K562 (cell line): ENCODE measurements at regions not wholly inside any gene's neighbourhood (a gene's known extent, or its start where the extent isn't known, plus 50 kb on each side); places are given as distances from the start of the nearest gene placed in this dataset.

ENCODE experiments used
- ATAC-seq: fragments of 200-7000 bp; cut with Tn5 transposase; 3 replicates; pipeline ENCODE4 v1.9.1; 2020; ENCODE audit warnings: moderate library complexity
- BruUV-seq: library from RNA; stranded (reverse); fragments of 400-500 nt; replicated peaks from 2 replicates; lab custom pipeline; 2021; lab: Mats Ljungman, UMichigan
- CTCF ChIA-PET: fragments of 300-600 bp; formaldehyde crosslinking; extraction: SDS; loops from one replicate; lab custom pipeline; 2021; ENCODE audit warnings: low intra/inter-chr PET ratio; lab: Yijun Ruan, JAX
- POLR2A ChIA-PET: fragments of 300-600, 350-650 bp; sonication (Branson Sonifier 250); formaldehyde crosslinking; extraction: SDS; loops from one replicate; lab custom pipeline; 2021; ENCODE audit warnings: antibody characterized with exemption, inconsistent platforms; lab: Yijun Ruan, JAX
- DNase-seq, 4 experiments: peaks; one replicate each; pipeline versions ENCODE4 v3.0.0 to v3.0.0-alpha.2; 2011 to 2018; ENCODE audit warnings: low spot score in 3 of 4, mixed read lengths in 3 of 4; ENCODE audit errors: extremely low read depth in 1 of 4
- FAIRE-seq: peaks from 2 replicates; lab custom pipeline; 2011; peaks lifted over from hg19 to GRCh38; lab: Jason Lieb, UNC
- H2AFZ ChIP-seq: 2 replicates; pipeline ENCODE4 v1.6.0; 2011; ENCODE audit warnings: low read depth, low read length, control low read depth, inconsistent platforms
- H3K27ac ChIP-seq: fragments of 200-600 bp; 3 replicates; pipeline ENCODE4 v1.8.0; 2011; ENCODE audit warnings: low read depth, mild to moderate bottlenecking, control low read depth, inconsistent platforms, low read length, moderate library complexity, mixed read lengths; ENCODE audit errors: extremely low read depth
- H3K27me3 ChIP-seq, 2 experiments: fragments of 300-600 bp in 1 of 2; 2 replicates in 1 of 2; 3 replicates in 1 of 2; pipeline versions ENCODE4 v1.6.0 to v1.8.0; 2011; ENCODE audit warnings: inconsistent platforms in 2 of 2, low read length in 2 of 2, mild to moderate bottlenecking in 1 of 2, mixed read lengths in 1 of 2, moderate library complexity in 1 of 2; ENCODE audit not compliant: control insufficient read depth in 2 of 2, insufficient read depth in 2 of 2
- H3K36me3 ChIP-seq: fragments of 300-600 bp; 3 replicates; pipeline ENCODE4 v1.8.0; 2011; ENCODE audit warnings: mild to moderate bottlenecking, low read length, inconsistent platforms; ENCODE audit not compliant: control insufficient read depth, insufficient read depth
- H3K4me1 ChIP-seq, 2 experiments: fragments of 200-600 bp in 1 of 2; replicated peaks in 1 of 2; 2 replicates in 1 of 2; 3 replicates in 1 of 2; pipeline versions ENCODE4 v1.5.1 to v1.8.0; 2011; ENCODE audit warnings: inconsistent platforms in 2 of 2, low read length in 2 of 2, mild to moderate bottlenecking in 1 of 2, mixed read lengths in 1 of 2, moderate library complexity in 1 of 2; ENCODE audit not compliant: control insufficient read depth in 2 of 2, insufficient read depth in 2 of 2
- H3K4me2 ChIP-seq: 2 replicates; pipeline ENCODE4 v1.6.1; 2011; ENCODE audit warnings: low read length, control low read depth, inconsistent platforms, mixed read lengths; ENCODE audit not compliant: insufficient read depth
- H3K4me3 ChIP-seq: fragments of 200-600 bp; sonication (generic), shearing (Covaris generic); 2 replicates; pipeline ENCODE4 v1.5.1; 2016; ENCODE audit warnings: control low read depth, inconsistent platforms
- H3K79me2 ChIP-seq: fragments of 200-600 bp; 3 replicates; pipeline ENCODE4 v1.8.0; 2011; ENCODE audit warnings: low read length, inconsistent platforms; ENCODE audit not compliant: control insufficient read depth, insufficient read depth
- H3K9ac ChIP-seq, 2 experiments: 2 replicates each; pipeline versions ENCODE4 v1.6.0 to v1.6.1; 2011; ENCODE audit warnings: low read depth in 2 of 2, low read length in 2 of 2, control low read depth in 1 of 2, inconsistent platforms in 1 of 2, mild to moderate bottlenecking in 1 of 2, mixed read lengths in 1 of 2; ENCODE audit not compliant: insufficient read depth in 1 of 2
- H3K9me1 ChIP-seq: one replicate; pipeline ENCODE4 v1.6.0; 2011; ENCODE audit warnings: inconsistent platforms, mild to moderate bottlenecking, low read length, moderate library complexity; ENCODE audit not compliant: control insufficient read depth, insufficient read depth
- H3K9me3 ChIP-seq: replicated peaks from 2 replicates; pipeline ENCODE4 v1.5.1; 2011; ENCODE audit warnings: low read depth, low read length, inconsistent platforms; ENCODE audit not compliant: control insufficient read depth, insufficient read depth
- H4K20me1 ChIP-seq: replicated peaks from 2 replicates; pipeline ENCODE4 v1.6.1; 2011; ENCODE audit warnings: low read length, inconsistent platforms, mixed read lengths; ENCODE audit not compliant: control insufficient read depth, insufficient read depth
- CBFA2T3 ChIP-seq: fragments of 450-650 bp; IDR thresholded peaks from 2 replicates; pipeline ENCODE4 v1.6.1; 2017
- ETV1 ChIP-seq: fragments of 450-650 bp; conservative IDR thresholded peaks from 2 replicates; pipeline ENCODE4 v1.6.1; 2016; ENCODE audit warnings: missing genetic modification characterization, control low read depth, low read depth, missing compliant biosample characterization
- GTF2E2 ChIP-seq: fragments of 200-800 bp; sonication (Bioruptor generic); IDR thresholded peaks from 2 replicates; pipeline ENCODE4 v1.6.1; 2016; ENCODE audit warnings: missing genetic modification characterization, missing compliant biosample characterization
- HNRNPL ChIP-seq: fragments of 200-400 bp; formaldehyde crosslinking; IDR thresholded peaks from 2 replicates; pipeline ENCODE4 v1.6.1; 2017; ENCODE audit warnings: low read depth, mild to moderate bottlenecking, low read length
- ILK ChIP-seq: fragments of 450-650 bp; IDR thresholded peaks from 2 replicates; pipeline ENCODE4 v1.6.1; 2016; ENCODE audit warnings: missing genetic modification characterization, low read depth, mild to moderate bottlenecking, missing compliant biosample characterization, moderate library complexity, borderline replicate concordance
- KLF10 ChIP-seq: fragments of 250-450 bp; sonication (Bioruptor Pico); IDR thresholded peaks from 2 replicates; pipeline ENCODE4 v1.6.1; 2021; ENCODE audit warnings: matching md5 sums
- MAFK ChIP-seq: IDR thresholded peaks from 2 replicates; pipeline ENCODE4 v1.6.1; 2011; ENCODE audit warnings: low read length, improper control_type of control experiment
- OTX1 ChIP-seq: fragments of 450-650 bp; formaldehyde crosslinking; IDR thresholded peaks from 2 replicates; pipeline ENCODE4 v1.4.0; 2022; ENCODE audit warnings: mild to moderate bottlenecking
- PHF8 ChIP-seq: fragments of 200-600 bp; sonication (generic); IDR thresholded peaks from 2 replicates; pipeline ENCODE4 v1.6.1; 2012; ENCODE audit warnings: mixed run types, mild to moderate bottlenecking, inconsistent platforms, low read length, moderate library complexity, borderline replicate concordance
- TAF9B ChIP-seq: fragments of 450-650 bp; IDR thresholded peaks from 2 replicates; pipeline ENCODE4 v1.6.1; 2018; ENCODE audit warnings: mild to moderate bottlenecking; ENCODE audit not compliant: partially characterized antibody
- ZSCAN32 ChIP-seq: fragments of 450-650 bp; formaldehyde crosslinking; IDR thresholded peaks from 2 replicates; pipeline ENCODE4 v1.4.0; 2020; ENCODE audit warnings: mild to moderate bottlenecking, moderate library complexity
- WGBS: fragments of 100-300 bp; shearing (Covaris generic); methylation state at CpG from one replicate; pipeline ENCODE4 v1.1.6; 2016; ENCODE audit warnings: low coverage, mixed read lengths; ENCODE audit not compliant: insufficient coverage; ENCODE audit errors: missing lambda C conversion rate; 5-methylcytosine and 5-hydroxymethylcytosine counted together
- in situ Hi-C: fragments of 300-500 bp; cut with MboI; formaldehyde crosslinking; loops from 4 replicates; pipeline ENCODE4 v1.15.0; 2018; ENCODE audit warnings: inconsistent platforms, mixed read lengths
- intact Hi-C: fragments of 100-400 bp; cut with micrococcal nuclease; formaldehyde crosslinking; loops from 2 replicates; pipeline ENCODE4 v1.14.2; 2022
- TF ChIP-seq, protein P1 (sequence below): fragments of 450-650 bp; IDR thresholded peaks from 2 replicates; pipeline ENCODE4 v1.6.1; 2016
- TF ChIP-seq, protein P2 (sequence below): fragments of 250-450 bp; sonication (Bioruptor Pico); IDR thresholded peaks from 2 replicates; pipeline ENCODE4 v1.4.0; 2020
- TF ChIP-seq, protein P3 (sequence below): fragments of 450-650 bp; IDR thresholded peaks from 2 replicates; pipeline ENCODE4 v1.6.1; 2018; ENCODE audit warnings: mild to moderate bottlenecking, low read depth; ENCODE audit not compliant: partially characterized antibody

DNA sequence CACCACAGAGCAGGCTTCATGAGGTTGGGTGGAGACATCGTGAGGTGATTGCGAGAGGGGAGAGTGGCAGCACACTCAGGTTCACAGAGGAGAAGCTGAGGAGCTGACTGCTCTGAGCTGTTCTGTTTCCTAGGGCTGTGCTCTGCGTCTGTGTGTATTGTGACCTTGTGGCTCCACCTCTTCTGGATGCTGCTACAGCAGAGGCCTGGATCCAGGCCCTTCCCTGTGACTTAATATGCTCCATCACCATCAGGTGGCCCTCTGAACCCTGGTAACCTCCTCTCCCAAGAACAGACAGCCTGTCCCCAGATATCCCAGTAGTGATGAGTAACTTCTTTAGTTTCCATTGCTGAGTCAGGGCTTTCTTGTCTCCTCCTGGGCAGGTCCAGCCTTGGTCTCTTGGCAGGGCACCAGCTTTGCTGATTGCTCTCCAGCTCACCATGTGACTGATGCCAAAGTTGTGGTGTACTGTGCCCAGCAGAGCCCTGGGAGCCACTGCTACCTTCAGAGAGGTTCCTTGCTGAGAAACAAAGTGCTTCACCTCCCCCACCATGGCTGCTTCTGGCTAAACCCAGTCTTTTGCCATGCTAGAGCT lies 212.8 kb upstream of the CHD1 start:
- Histone ChIP-seq H3K4me2 (no peak overlapping the region), H3K9me1 (no peaks in the 10 kb centered on the region), H3K79me2 (no peaks in the 10 kb centered on the region), H3K27ac (no peak overlapping the region), H3K27me3 (no peaks in the 10 kb centered on the region), H3K9ac (no peak overlapping the region), H3K9me3 (no peaks in the 10 kb centered on the region), H4K20me1 (no peaks in the 10 kb centered on the region), H2AFZ (no peak overlapping the region), H3K36me3 (no peaks in the 10 kb centered on the region), H3K4me3 (no peak overlapping the region), H3K4me1 (no peaks in the 10 kb centered on the region)
- 0% methylated on average over 3 of the region's 3 CpGs for WGBS
- FAIRE-seq (no peak), DNase-seq (no peak), ATAC-seq (no peak)
- BruUV-seq: no TSS peak
- intact Hi-C loops: no loop called here
- ChIA-PET POLR2A (no interaction called here), CTCF (no interaction called here)
- in situ Hi-C loops: no loop called here
- TF ChIP-seq OTX1: no peak
- TF ChIP-seq ILK (tag): no peak
- TF ChIP-seq TAF9B: no peak
- no peak for TF ChIP-seq ZSCAN32 (CRISPR knock-in tag)
- no peak for TF ChIP-seq KLF10 (CRISPR knock-in tag)
- TF ChIP-seq PHF8: no peak
- TF ChIP-seq, protein P1, sequence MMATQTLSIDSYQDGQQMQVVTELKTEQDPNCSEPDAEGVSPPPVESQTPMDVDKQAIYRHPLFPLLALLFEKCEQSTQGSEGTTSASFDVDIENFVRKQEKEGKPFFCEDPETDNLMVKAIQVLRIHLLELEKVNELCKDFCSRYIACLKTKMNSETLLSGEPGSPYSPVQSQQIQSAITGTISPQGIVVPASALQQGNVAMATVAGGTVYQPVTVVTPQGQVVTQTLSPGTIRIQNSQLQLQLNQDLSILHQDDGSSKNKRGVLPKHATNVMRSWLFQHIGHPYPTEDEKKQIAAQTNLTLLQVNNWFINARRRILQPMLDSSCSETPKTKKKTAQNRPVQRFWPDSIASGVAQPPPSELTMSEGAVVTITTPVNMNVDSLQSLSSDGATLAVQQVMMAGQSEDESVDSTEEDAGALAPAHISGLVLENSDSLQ: no peak
- TF ChIP-seq, protein P2, sequence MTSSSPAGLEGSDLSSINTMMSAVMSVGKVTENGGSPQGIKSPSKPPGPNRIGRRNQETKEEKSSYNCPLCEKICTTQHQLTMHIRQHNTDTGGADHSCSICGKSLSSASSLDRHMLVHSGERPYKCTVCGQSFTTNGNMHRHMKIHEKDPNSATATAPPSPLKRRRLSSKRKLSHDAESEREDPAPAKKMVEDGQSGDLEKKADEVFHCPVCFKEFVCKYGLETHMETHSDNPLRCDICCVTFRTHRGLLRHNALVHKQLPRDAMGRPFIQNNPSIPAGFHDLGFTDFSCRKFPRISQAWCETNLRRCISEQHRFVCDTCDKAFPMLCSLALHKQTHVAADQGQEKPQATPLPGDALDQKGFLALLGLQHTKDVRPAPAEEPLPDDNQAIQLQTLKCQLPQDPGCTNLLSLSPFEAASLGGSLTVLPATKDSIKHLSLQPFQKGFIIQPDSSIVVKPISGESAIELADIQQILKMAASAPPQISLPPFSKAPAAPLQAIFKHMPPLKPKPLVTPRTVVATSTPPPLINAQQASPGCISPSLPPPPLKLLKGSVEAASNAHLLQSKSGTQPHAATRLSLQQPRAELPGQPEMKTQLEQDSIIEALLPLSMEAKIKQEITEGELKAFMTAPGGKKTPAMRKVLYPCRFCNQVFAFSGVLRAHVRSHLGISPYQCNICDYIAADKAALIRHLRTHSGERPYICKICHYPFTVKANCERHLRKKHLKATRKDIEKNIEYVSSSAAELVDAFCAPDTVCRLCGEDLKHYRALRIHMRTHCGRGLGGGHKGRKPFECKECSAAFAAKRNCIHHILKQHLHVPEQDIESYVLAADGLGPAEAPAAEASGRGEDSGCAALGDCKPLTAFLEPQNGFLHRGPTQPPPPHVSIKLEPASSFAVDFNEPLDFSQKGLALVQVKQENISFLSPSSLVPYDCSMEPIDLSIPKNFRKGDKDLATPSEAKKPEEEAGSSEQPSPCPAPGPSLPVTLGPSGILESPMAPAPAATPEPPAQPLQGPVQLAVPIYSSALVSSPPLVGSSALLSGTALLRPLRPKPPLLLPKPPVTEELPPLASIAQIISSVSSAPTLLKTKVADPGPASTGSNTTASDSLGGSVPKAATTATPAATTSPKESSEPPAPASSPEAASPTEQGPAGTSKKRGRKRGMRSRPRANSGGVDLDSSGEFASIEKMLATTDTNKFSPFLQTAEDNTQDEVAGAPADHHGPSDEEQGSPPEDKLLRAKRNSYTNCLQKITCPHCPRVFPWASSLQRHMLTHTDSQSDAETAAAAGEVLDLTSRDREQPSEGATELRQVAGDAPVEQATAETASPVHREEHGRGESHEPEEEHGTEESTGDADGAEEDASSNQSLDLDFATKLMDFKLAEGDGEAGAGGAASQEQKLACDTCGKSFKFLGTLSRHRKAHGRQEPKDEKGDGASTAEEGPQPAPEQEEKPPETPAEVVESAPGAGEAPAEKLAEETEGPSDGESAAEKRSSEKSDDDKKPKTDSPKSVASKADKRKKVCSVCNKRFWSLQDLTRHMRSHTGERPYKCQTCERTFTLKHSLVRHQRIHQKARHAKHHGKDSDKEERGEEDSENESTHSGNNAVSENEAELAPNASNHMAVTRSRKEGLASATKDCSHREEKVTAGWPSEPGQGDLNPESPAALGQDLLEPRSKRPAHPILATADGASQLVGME (CRISPR knock-in tag): no peak
- no peak for TF ChIP-seq GTF2E2
- TF ChIP-seq ETV1 (tag): no peak
- TF ChIP-seq HNRNPL: no peak
- TF ChIP-seq MAFK: no peak
- no peak for TF ChIP-seq CBFA2T3
- TF ChIP-seq, protein P3, sequence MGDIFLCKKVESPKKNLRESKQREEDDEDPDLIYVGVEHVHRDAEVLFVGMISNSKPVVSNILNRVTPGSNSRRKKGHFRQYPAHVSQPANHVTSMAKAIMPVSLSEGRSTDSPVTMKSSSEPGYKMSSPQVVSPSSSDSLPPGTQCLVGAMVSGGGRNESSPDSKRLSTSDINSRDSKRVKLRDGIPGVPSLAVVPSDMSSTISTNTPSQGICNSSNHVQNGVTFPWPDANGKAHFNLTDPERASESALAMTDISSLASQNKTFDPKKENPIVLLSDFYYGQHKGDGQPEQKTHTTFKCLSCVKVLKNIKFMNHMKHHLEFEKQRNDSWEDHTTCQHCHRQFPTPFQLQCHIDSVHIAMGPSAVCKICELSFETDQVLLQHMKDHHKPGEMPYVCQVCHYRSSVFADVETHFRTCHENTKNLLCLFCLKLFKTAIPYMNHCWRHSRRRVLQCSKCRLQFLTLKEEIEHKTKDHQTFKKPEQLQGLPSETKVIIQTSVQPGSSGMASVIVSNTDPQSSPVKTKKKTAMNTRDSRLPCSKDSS: no peak
